ENCODE measurements at regions not wholly inside any gene's neighbourhood (a gene's known extent, or its start where the extent isn't known, plus 50 kb on each side); places are given as distances from the start of the nearest gene placed in this dataset.

GRCh38 chr4:14371131-14371530 lies 631.1 kb upstream of the CPEB2 start:
- no peak for DNase-seq (ENCODE audit: low read depth)
- H3K4me3 ChIP-seq (ENCODE audit: control insufficient read depth, low read depth, low read length): no peak overlapping the region
- no peak for TF ChIP-seq CTCF (conservative IDR thresholded peaks at IDR 0.05; ENCODE audit: control insufficient read depth, insufficient read depth, low read depth, low read length)

DNA sequence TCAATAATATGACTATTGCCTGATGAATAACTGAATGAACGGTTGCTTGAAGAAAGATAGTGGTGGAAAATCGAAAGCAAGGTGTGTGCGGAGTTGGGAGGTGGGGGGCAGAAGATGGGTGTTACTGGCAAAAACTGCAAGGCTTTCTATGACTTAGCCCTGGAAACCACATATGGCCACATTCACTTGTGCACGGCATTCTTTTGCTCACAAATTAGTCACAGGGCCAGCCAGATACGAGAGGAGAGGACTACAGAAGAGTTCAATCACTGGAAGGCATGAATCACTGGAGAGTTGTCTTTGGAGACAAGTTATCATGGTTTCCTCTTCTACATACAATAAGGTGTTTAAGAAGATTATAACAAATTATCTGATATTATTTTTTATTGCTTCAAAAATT lies 626.5 kb upstream of the CPEB2 start:
- DNase-seq (ENCODE audit: low read depth): peak; percentile 53
- TF ChIP-seq CTCF (conservative IDR thresholded peaks at IDR 0.05; ENCODE audit: control insufficient read depth, insufficient read depth, low read depth, low read length): no peak
- H3K4me3 ChIP-seq (ENCODE audit: control insufficient read depth, low read depth, low read length): no peak overlapping the region

DNA sequence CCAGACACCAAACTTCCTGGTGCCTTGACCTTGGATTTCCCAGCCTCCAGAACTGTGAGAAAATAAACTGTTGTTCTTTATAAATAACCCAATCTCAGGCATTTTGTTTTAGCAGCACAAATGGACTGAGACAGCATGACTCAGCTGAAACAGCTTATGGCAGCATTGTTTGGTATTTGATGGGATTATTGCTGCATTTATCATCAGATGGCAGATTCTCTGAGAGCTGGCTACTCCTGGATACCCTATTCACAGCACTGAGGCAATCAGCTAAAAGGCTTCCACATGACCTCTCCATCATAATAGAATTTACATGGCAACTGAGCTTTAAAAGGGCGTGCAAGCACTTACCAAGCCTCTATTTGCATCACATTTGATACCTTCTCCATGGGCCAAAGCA lies 623.1 kb upstream of the CPEB2 start:
- DNase-seq (ENCODE audit: low read depth): peak; percentile 15
- no peak overlapping the region for H3K4me3 ChIP-seq (ENCODE audit: control insufficient read depth, low read depth, low read length)
- no peak for TF ChIP-seq CTCF (conservative IDR thresholded peaks at IDR 0.05; ENCODE audit: control insufficient read depth, insufficient read depth, low read depth, low read length)

DNA sequence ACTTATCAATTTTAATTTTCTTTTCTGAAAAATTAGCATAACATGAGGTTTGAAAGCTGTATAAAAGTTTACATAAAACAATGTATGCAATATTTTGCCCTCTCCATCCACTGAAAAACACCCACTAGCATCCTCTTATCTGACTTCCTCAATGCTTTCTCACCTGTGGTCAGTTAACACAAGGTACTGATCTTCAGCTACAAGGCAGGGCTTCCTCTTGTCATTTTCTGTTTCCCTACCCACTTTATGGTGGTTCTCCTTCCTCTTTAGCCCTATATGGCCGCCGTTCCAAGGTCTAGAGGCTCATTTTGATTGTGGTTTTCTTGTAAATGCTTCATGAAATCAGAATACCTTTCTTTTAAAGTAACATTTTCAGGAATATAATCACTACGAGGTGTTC lies 618.6 kb upstream of the CPEB2 start:
- DNase-seq (ENCODE audit: low read depth): no peak
- no peak for TF ChIP-seq CTCF (conservative IDR thresholded peaks at IDR 0.05; ENCODE audit: control insufficient read depth, insufficient read depth, low read depth, low read length)
- H3K4me3 ChIP-seq (ENCODE audit: control insufficient read depth, low read depth, low read length): no peak overlapping the region

- TF ChIP-seq CTCF (conservative IDR thresholded peaks at IDR 0.05; ENCODE audit: control insufficient read depth, insufficient read depth, low read depth, low read length): no peak
- no peak for DNase-seq (ENCODE audit: low read depth)
- H3K4me3 ChIP-seq (ENCODE audit: control insufficient read depth, low read depth, low read length): no peak overlapping the region
These were observed 617.5 kb upstream of the CPEB2 start for GRCh38 chr4:14384824-14385223.

DNA sequence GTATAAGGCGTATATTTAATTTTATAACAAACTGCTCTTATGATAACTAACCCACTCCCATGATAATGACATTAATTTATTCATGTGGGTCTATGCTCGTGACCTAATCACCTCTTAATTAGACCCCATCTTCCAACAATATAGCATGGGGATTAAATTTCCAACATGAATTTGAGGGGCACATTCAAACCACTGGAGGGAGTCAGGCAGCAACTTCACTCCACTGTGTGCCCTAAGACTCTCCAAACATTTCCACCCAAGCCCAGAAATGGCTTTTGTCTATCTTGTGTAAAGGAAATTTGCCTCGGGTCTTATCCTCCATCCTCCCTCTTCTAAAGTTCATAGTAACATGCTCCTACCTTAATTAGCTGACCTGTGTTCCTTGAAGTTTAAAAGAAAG lies 616.1 kb upstream of the CPEB2 start:
- no peak overlapping the region for H3K4me3 ChIP-seq (ENCODE audit: control insufficient read depth, low read depth, low read length)
- peak; percentile 11 for TF ChIP-seq CTCF (conservative IDR thresholded peaks at IDR 0.05; ENCODE audit: control insufficient read depth, insufficient read depth, low read depth, low read length)

DNA sequence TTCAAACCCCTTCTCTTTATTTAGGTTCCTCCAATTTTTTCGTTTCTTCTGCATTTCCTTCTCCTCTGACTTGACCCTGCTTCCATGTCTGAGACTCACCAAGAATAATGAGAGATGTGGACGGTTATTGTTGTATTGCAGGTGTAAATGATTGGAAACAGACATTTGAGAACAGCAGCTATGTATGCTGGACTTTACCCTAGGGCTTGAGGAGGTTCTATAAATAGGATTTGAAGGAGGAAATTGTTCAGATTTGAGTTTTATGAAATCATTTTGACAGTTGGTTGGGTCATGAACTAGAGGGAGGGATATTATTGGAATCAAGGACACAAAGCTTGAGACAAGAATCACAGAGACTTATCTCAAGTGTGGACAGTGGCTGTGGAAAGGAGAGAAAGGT lies 614.6 kb upstream of the CPEB2 start:
- no peak for DNase-seq (ENCODE audit: low read depth)
- no peak for TF ChIP-seq CTCF (conservative IDR thresholded peaks at IDR 0.05; ENCODE audit: control insufficient read depth, insufficient read depth, low read depth, low read length)
- no peak overlapping the region for H3K4me3 ChIP-seq (ENCODE audit: control insufficient read depth, low read depth, low read length)

More for the DNA sequence above, 616.1 kb upstream of the CPEB2 start:
- peak; percentile 5 for DNase-seq (ENCODE audit: low read depth)

Data from fibroblast of mammary gland (primary cell).